Endothelial cell (in vitro differentiated cells): ENCODE measurements at regions not wholly inside any gene's neighbourhood (a gene's known extent, or its start where the extent isn't known, plus 50 kb on each side); places are given as distances from the start of the nearest gene placed in this dataset.

ENCODE experiments used
- DNase-seq: peaks from one replicate; pipeline ENCODE4 v3.0.0; 2021; ENCODE audit warnings: low spot score
- H3K27ac Mint-ChIP-seq: one replicate; pipeline ENCODE4 v1.8.0; 2021; ENCODE audit warnings: mixed read lengths, inconsistent platforms; ENCODE audit not compliant: unreplicated experiment
- H3K27me3 Mint-ChIP-seq: one replicate; pipeline ENCODE4 v1.8.0; 2021; ENCODE audit warnings: mild to moderate bottlenecking, moderate library complexity, mixed read lengths, inconsistent platforms; ENCODE audit not compliant: unreplicated experiment
- H3K36me3 Mint-ChIP-seq: one replicate; pipeline ENCODE4 v1.8.0; 2021; ENCODE audit warnings: mild to moderate bottlenecking, low read depth, mixed read lengths, inconsistent platforms; ENCODE audit not compliant: unreplicated experiment
- H3K4me1 Mint-ChIP-seq: one replicate; pipeline ENCODE4 v1.8.0; 2021; ENCODE audit warnings: mild to moderate bottlenecking, mixed read lengths, inconsistent platforms; ENCODE audit not compliant: unreplicated experiment
- H3K4me3 Mint-ChIP-seq: one replicate; pipeline ENCODE4 v1.8.0; 2021; ENCODE audit warnings: mild to moderate bottlenecking, mixed read lengths, inconsistent platforms; ENCODE audit not compliant: unreplicated experiment
- H3K9me3 Mint-ChIP-seq: one replicate; pipeline ENCODE4 v1.8.0; 2021; ENCODE audit warnings: mixed read lengths, inconsistent platforms; ENCODE audit not compliant: unreplicated experiment
- TF ChIP-seq, protein P1 (sequence below): fragments of 200-600 bp; sonication (generic); IDR thresholded peaks from one replicate; pipeline ENCODE4 v1.5.0; 2021; ENCODE audit warnings: antibody characterized with exemption; ENCODE audit not compliant: unreplicated experiment

DNA sequence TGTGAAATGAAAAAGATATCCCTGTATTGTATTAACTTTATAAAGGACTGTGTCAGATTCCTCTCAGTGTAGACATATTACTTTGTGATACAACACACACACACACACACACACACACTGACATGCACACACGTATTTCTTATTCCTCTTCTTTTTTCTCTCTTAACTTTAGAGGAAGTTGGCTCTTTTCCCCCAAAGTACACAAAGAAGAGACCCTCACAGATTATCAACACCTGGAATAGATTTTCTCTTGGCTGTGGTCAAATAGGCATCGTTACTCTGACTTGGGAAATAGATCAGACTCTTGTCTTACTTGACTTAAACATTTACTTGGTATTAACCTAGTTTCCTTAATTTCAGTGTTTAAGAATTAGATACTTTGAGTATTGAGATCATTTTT is 792.8 kb downstream of the ADGRL2 start:
- no peak overlapping the region for H3K27ac Mint-ChIP-seq
- H3K4me1 Mint-ChIP-seq = no peaks in the 10 kb centered on the region
- no peaks in the 10 kb centered on the region for H3K9me3 Mint-ChIP-seq
- H3K36me3 Mint-ChIP-seq = no peaks in the 10 kb centered on the region
- no peak for DNase-seq
- H3K27me3 Mint-ChIP-seq = peaks cover 4% of the 10 kb centered on the region
- no peak overlapping the region for H3K4me3 Mint-ChIP-seq
- TF ChIP-seq, protein P1, sequence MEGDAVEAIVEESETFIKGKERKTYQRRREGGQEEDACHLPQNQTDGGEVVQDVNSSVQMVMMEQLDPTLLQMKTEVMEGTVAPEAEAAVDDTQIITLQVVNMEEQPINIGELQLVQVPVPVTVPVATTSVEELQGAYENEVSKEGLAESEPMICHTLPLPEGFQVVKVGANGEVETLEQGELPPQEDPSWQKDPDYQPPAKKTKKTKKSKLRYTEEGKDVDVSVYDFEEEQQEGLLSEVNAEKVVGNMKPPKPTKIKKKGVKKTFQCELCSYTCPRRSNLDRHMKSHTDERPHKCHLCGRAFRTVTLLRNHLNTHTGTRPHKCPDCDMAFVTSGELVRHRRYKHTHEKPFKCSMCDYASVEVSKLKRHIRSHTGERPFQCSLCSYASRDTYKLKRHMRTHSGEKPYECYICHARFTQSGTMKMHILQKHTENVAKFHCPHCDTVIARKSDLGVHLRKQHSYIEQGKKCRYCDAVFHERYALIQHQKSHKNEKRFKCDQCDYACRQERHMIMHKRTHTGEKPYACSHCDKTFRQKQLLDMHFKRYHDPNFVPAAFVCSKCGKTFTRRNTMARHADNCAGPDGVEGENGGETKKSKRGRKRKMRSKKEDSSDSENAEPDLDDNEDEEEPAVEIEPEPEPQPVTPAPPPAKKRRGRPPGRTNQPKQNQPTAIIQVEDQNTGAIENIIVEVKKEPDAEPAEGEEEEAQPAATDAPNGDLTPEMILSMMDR = no peak

DNA sequence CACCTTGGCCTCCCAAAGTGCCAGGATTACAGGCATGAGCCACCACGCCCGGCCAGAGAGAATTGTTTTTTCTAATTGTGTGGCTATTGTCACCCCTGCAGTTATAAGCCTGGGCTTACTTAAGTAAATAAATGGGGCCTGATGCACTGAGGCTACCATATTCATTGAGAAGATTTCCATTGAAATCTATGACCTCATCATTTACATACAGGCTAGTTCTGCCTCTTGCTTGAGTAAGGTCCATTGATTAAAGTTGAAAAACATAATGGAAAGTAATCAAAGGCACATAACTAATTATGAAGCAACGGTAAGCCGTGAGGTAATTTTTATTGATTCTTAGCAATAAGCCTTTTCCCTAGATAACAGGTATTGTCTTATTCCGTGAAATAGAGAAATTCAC is 788.9 kb downstream of the ADGRL2 start:
- DNase-seq = no peak
- H3K36me3 Mint-ChIP-seq = no peaks in the 10 kb centered on the region
- TF ChIP-seq, protein P1 = no peak
- no peaks in the 10 kb centered on the region for H3K4me1 Mint-ChIP-seq
- H3K27ac Mint-ChIP-seq = no peak overlapping the region
- H3K9me3 Mint-ChIP-seq = no peaks in the 10 kb centered on the region
- H3K4me3 Mint-ChIP-seq = no peak overlapping the region
- peaks cover 4% of the 10 kb centered on the region for H3K27me3 Mint-ChIP-seq

DNA sequence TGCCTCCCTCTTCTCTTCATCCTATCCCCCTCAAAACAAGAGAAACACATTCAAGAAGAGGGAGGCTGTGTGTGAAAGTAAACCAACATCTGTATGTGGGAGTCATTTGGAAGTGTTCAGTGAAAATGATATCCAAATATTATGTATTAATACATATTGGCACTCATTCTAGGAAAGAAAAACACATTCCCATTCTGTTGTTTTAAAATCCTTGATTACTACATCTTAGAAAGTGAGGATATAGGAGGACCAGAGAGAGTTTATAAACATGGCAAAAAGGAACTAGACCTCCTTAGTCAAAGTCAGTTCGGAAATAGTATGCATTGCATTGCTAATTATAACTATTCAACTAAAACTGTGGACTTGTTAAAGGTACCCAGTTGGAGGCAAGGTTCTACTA is 786.6 kb downstream of the ADGRL2 start:
- Mint-ChIP-seq H3K4me3 (no peak overlapping the region), H3K36me3 (no peaks in the 10 kb centered on the region), H3K27me3 (peaks cover 4% of the 10 kb centered on the region), H3K9me3 (no peaks in the 10 kb centered on the region), H3K27ac (no peak overlapping the region), H3K4me1 (no peaks in the 10 kb centered on the region)
- TF ChIP-seq, protein P1 = no peak
- no peak for DNase-seq

DNA sequence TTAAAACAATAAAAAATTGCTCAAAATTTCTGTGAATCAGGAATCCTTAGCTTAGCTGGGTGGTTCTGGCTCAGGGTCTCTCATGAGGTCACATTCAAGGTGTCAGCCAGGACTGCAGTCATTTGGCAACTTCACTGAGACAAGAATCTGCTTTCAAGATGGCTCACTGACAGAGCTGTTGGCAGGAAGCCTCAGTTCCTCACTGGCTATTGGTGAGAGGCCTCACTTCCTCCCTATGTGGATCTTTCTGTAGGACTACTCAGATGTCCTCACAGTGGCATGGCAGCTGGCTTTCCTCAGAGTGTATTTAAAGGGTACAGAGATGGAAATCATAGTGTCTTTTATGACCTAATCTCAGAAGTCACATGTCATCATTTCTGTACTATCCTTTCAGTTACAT is 785.7 kb downstream of the ADGRL2 start:
- H3K27me3 Mint-ChIP-seq = peaks cover 1% of the 10 kb centered on the region
- no peak for DNase-seq
- H3K4me1 Mint-ChIP-seq = no peaks in the 10 kb centered on the region
- H3K27ac Mint-ChIP-seq = no peak overlapping the region
- H3K4me3 Mint-ChIP-seq = no peak overlapping the region
- TF ChIP-seq, protein P1 = no peak
- H3K36me3 Mint-ChIP-seq = no peaks in the 10 kb centered on the region
- H3K9me3 Mint-ChIP-seq = no peaks in the 10 kb centered on the region

DNA sequence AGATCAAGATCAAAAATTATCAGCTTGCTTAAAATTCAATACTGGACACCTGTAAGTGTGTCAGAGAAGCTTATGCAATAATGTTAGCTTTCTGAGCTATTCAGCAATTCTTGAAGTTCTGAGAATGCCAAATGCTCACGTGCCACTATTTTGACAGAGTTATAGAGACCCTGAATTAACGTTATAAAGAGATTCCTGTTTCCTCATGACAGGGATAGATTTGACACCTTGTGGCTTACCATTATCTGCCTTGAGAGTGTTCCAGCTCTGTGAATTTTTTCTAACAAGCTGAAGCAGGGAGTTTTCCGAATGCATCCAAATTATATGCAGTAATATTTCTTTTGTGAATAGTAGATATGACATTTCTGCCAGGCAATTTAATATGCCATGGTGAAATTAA is 781.6 kb downstream of the ADGRL2 start:
- TF ChIP-seq, protein P1 = no peak
- Mint-ChIP-seq H3K27me3 (no peaks in the 10 kb centered on the region), H3K4me3 (no peak overlapping the region), H3K9me3 (no peaks in the 10 kb centered on the region), H3K27ac (no peak overlapping the region), H3K4me1 (no peaks in the 10 kb centered on the region), H3K36me3 (no peaks in the 10 kb centered on the region)
- DNase-seq = no peak
